Fibroblast of the aortic adventitia (primary cell): ENCODE measurements at regions not wholly inside any gene's neighbourhood (a gene's known extent, or its start where the extent isn't known, plus 50 kb on each side); places are given as distances from the start of the nearest gene placed in this dataset.
"Not testable (repeated sequence)": the region's sequence is repeated elsewhere in the genome, so short reads cannot be mapped to it uniquely, and the experiment has no call there.

Experiments
- DNase-seq: peaks from one replicate; pipeline ENCODE4 v3.0.0-alpha.2; 2010; ENCODE audit warnings: low read depth
- H3K4me3 ChIP-seq: 2 replicates; pipeline ENCODE4 v1.5.1; 2011; ENCODE audit warnings: low read depth, mild to moderate bottlenecking, control low read depth, low read length, moderate library complexity
- CTCF ChIP-seq: IDR thresholded peaks from 2 replicates; pipeline ENCODE4 v1.5.1; 2011; ENCODE audit warnings: mild to moderate bottlenecking, low read length, control low read depth, inconsistent platforms; ENCODE audit not compliant: insufficient read depth

GRCh38 chr12:131619736-131620506, 91.0 kb upstream of the SFSWAP start:
- no peak overlapping the region for H3K4me3 ChIP-seq
- TF ChIP-seq CTCF, result no peak
- no peak for DNase-seq

DNA sequence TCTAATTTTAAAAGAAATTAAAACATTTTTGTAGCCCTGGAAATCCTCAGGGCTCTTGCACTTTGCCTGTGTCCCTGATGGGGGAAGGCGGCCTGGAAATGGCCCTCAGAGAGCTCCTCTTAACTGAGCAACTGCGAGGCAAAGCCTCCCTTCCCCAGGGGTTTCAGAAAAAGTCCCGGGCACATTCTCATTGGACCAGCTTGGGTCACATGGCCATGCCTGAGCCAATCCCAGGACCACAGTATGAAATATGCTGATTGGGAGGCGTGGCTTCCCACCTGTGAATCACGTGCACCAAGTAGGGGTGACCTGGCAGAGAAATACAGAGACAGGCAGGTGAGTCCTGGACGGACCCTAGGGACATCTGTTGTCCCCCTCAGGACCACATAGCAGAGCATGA, 90.4 kb upstream of the SFSWAP start:
- no peak overlapping the region for H3K4me3 ChIP-seq
- TF ChIP-seq CTCF, result no peak
- no peak for DNase-seq

DNA sequence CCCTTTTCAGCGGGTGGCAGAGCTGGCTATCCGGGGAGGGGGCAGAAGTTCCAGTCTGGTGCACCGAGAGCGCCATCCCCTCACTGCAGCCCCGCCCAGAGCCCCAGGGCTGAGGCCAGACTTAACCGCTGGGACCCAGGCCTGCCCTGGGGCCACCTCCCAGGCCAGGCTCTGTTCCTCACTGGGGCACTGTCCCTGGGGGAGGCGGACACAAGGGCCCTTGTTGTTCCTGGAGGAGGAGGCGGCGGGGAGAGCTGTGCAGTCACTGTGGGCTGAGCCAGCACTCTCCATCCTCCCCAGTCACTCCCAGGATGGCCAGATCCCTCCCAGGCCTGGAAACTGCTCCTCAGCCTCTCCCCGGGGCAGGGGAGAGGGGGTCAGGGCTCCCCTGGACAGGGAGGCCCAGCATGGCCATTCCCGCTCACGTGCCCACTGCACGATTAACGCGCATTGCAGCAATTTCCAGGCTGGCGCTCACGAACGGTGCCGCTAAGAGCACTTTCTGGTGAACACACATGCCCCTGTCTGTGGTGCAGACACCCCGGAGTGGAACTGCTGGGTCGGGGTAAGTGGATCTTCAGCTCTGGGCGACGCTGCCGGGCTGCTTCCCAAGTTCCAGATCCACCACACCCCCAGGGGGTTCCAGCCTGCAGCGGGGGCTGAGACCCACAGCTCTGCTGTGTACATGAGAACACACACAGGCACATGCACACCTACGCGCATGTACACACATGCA, 89.8 kb upstream of the SFSWAP start:
- no peak overlapping the region for H3K4me3 ChIP-seq
- TF ChIP-seq CTCF, result no peak
- no peak for DNase-seq

DNA sequence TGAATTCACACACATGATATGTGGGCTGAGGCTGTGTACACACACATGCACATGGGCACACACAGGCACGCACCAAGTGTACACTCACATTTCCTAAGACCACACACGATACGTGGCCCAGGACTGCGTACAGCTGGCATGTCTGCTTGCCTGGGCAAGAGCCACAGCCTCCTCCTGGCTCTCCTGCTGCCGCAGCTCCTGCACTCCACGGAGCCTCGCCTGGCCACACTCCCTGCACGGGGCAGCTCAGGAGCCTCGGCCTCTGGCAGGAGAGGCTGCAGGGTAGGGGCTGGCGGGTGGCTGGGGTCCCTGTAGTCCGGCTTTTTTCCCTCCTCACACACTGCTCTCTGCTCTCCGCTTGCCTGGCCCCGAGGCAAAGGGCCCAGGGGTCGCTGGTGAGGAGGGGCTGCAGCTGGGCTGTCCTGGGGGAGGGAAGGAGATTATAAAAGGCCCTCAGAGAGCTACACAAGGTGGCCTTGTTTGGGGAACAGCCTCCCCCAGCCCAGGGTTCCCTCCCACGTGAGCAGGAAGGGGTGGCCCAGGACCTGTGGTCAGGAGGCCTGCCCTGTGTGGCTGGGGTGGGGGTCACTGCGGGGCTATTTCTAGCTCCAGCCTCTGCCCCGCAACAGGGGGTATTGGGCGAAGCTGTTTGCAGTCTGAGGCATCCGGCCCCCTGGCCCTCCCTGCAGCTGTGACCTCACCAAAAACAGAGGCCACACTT, 89.0 kb upstream of the SFSWAP start:
- H3K4me3 ChIP-seq, result no peak overlapping the region
- no peak for DNase-seq
- TF ChIP-seq CTCF, result no peak

- DNase-seq, result no peak
- H3K4me3 ChIP-seq, result no peak overlapping the region
- TF ChIP-seq CTCF, result no peak
Observed at GRCh38 chr12:131622422-131622955, 88.4 kb upstream of the SFSWAP start.

- not testable (repeated sequence) for DNase-seq, H3K4me3 ChIP-seq
Observed at GRCh38 chr12:131623404-131624368, 87.2 kb upstream of the SFSWAP start.

GRCh38 chr12:131624369-131624739, 86.5 kb upstream of the SFSWAP start:
- not testable (repeated sequence) for DNase-seq, H3K4me3 ChIP-seq

- DNase-seq, result not testable (repeated sequence)
Observed at GRCh38 chr12:131624756-131625501, 86.0 kb upstream of the SFSWAP start.

DNA sequence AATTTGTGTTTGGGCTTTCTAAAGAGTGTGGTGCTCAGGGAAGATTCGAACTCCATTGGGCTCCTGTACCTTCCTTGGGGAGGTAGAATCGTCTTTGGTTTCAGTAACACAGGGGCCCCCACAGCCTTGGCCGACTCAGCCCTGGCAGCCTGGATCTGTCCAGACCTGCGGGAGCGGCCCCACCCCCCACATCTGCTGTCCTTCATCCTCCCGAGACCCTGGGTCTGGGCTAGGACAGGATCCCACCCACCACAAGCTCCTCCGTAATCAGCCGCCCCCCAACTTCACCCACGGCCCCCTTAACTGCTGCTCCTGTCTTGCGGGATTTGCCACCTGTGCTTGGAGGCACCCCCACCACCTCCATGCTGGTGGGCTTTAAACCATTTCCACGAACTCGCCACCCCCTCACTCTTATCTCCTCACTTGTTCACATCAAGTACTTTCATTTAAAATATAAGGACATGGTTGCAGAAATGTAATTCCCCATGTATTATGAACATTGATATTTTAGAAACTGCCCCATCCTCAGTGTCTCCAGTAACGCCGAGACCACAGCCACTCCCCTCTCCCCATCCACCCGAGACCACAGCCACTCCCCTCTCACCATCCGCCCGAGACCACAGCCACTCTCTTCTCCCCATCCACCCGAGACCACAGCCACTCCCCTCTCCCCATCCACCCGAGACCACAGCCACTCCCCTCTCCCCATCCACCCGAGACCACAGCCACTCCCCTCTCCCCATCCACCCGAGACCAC, 84.7 kb upstream of the SFSWAP start:
- not testable (repeated sequence) for H3K4me3 ChIP-seq, DNase-seq

More at GRCh38 chr12:131624756-131625501, 86.0 kb upstream of the SFSWAP start:
- H3K4me3 ChIP-seq, result not testable (repeated sequence)
